Activated CD4-positive, alpha-beta T cell treated with anti-CD3 and anti-CD28 coated beads, Interleukin-2, Interleukin-6, amounts not matched to agents 100 ng/mL and 50 ng/mL, durations not matched to agents 16 hours and 8 hours (primary cell): ENCODE measurements at regions not wholly inside any gene's neighbourhood (a gene's known extent, or its start where the extent isn't known, plus 50 kb on each side); places are given as distances from the start of the nearest gene placed in this dataset.
"Not testable (repeated sequence)": the region's sequence is repeated elsewhere in the genome, so short reads cannot be mapped to it uniquely, and the experiment has no call there.

Experiments
- DNase-seq: peaks from one replicate; pipeline ENCODE4 v3.0.0-alpha.2; 2020

DNA sequence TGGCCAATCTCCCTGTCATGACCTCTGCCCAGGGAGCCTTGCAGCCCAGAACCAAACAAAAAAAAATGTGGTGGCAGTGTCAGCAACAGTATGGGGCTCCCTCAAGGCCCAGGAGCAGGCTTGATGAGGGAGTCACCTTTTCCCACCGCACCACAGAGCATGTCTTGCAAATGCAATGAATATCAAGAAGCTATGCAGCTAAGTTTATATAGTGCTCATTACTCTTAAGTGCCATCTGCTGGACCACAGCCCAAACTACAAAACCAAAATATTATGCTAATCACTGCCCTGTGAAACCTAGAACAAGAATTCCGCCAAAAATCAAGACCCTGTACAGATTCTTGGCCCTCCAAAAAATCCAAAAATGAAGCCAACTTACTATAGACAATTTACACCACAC, 65.9 kb downstream of the PABPC5 start:
- DNase-seq = not testable (repeated sequence)

DNA sequence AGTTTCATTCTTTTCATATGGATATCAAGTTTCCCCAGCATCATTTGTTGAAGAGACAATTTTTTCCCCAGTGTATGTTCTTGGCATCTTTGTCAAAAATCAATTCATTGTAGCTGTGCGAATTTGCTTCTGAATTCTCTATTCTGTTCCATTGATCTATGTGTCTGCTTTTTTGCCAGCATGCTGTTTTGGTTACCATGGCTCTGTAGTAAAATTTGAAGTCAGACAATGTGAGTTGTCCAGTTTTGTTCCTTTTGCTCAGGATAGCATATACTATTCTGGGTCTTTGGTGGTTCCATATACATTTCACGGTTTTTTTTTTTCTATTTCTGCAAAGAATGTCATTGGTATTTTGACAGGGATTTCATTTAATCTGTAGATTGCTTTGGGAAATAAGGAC, 95.6 kb downstream of the PABPC5 start:
- not testable (repeated sequence) for DNase-seq

DNA sequence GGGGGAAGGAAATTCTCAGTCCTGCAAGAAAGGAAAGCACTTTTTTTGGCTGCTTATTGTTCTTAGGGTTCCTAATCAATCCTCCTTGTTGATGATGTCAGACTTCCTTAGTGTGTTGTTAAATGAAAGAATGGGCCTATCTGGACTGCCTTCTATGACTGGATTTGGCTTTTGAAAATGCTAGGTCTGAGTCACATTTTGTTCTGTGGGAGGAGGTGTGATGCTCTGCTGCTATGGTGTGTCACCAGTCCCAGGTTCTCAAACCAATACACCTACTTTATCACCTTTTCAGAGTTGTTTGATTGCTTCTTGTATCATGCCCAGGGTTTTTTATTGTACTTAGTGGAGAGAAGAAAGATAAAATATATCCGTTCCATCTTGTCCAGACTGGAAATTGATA, 128.5 kb downstream of the PABPC5 start:
- peak; percentile 10 for DNase-seq
